GM19240 (cell line): ENCODE measurements at regions not wholly inside any gene's neighbourhood (a gene's known extent, or its start where the extent isn't known, plus 50 kb on each side); places are given as distances from the start of the nearest gene placed in this dataset.
"Not testable (repeated sequence)": the region's sequence is repeated elsewhere in the genome, so short reads cannot be mapped to it uniquely, and the experiment has no call there.

Experiments
- DNase-seq: peaks from one replicate; pipeline ENCODE4 v3.0.0; 2011; ENCODE audit warnings: low spot score; ENCODE audit not compliant: insufficient read length

- no peak for DNase-seq
Measured at GRCh38 chr3:72093992-72094334, 309.0 kb upstream of the PROK2 start.

- no peak for DNase-seq
Measured at GRCh38 chr3:72093270-72093991, 308.5 kb upstream of the PROK2 start.

DNA sequence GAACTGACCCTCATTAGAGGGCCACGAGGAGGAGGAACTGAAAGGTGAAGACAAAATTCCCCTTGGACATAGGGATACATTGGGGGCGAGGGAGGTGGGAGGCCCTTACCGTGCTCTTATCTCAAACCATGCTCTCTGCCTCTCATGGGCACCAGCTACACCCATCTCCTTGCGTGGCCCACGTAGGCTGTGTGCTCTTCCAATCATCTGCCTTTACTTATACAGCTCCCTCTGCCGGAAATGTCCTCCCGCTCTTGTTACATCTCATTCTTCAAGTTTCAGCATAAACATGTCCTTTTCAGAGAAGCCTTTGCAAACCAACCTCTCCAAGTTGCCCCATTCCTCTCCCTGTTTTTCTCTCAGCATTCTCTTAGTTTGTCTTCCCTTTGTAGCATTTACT is 307.8 kb upstream of the PROK2 start:
- DNase-seq, result no peak

- DNase-seq, result no peak
Measured at GRCh38 chr3:72088486-72089025, 303.6 kb upstream of the PROK2 start.

DNA sequence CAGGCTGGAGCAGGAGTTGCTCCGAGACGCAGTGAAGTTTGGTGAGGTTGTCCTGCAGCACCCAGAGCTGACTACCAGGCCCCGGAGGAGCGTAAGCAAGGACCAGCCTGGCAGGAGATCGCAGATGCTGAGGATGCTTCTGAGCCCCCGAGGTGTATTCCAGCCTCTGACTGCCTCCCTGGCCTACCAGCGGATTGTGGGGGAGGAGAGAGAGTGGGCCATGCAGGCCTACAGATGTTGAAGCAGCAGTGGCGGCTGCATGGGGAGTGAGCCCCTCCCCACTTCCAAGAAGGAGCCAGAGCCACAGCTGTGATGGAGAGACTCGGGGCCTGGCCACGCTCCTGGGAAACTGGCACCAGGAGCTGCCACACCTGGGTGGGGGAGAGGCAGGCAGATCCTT is 302.5 kb upstream of the PROK2 start:
- DNase-seq, result no peak

DNA sequence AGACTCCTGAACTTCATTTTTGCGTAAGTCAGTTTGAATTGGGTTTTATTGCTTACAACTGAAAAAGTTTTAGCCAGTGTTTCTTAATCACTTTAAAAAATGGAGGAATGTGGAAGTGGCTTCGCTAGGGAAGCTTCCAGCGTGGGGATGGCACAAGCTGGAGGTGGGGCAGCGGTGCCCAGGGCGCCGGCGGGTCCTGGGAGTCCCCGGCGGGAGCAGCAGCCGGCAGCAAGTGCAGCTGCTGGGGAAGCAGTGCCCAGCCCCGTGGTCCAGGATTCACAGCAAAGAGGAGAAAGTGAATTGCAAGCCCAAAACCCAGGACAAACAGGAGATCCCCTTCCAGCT is 301.8 kb upstream of the PROK2 start:
- DNase-seq, result no peak

DNA sequence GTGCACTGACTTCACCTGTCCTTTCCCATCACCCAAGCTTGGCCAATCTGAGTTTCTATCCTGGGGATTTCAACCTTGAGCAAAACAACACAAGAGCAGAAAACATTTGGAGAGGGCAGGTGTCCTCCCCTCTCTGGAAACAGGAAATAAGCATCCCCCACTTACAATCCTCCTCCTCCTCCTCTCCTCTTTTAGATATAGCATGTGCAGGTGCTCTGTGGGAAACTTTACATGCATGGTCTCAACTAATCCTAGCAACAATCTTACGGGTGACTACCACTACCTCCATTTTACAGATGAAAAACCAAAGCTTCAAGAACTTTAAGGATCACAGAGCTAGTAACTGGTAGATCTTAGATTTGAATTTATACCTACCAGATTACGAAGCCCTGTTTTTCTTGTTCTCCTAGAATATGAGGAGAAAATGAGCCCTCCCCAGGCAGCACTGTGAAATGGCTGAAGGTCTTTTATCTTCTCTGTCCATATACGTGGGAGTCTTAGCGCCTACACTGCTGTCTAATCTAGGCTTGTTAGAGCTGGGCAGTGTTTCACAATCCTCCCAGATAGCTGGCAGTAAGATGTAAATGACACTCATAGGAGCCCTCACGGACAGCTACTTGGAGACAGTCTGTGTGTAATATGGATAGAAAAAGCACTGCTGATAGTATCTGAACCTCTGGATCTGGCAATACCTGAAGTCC is 301.2 kb upstream of the PROK2 start:
- DNase-seq, result no peak

- DNase-seq, result no peak
Measured at GRCh38 chr3:72085036-72085435, 300.1 kb upstream of the PROK2 start.

DNA sequence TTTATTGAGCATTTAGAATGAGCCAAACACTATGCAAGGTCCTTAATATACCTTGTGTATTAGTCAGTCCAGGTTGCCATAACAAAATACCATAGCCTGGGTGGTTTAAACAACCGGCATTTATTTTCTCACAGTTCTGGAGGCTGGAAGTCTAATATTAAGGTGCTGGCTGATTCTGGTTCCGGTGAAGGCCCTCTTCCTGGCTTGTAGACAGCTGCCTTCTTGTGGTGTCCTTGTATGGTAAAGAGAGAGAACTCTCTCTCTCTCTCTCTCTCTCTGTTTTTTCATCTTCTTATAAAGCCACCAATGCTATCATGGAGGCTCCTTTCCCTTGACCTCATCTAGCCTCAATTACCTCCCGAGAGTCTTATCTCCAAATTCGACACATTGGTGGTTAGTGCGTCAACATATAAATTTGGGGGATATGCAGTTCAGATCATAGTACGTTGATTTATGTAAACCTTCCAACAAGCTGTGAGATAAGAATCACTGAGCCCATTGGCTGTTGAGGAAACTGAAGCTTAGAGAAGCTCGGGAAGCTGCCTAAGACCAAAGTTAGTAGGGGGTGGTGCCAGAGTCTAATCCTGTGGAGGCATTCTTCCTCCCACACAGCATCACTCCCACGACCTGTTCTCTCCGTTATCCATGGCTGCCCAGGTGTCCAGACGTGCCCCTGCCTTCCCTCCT is 298.0 kb upstream of the PROK2 start:
- no peak for DNase-seq

GRCh38 chr3:72082186-72082715 is 297.3 kb upstream of the PROK2 start:
- peak; percentile 64 for DNase-seq

DNA sequence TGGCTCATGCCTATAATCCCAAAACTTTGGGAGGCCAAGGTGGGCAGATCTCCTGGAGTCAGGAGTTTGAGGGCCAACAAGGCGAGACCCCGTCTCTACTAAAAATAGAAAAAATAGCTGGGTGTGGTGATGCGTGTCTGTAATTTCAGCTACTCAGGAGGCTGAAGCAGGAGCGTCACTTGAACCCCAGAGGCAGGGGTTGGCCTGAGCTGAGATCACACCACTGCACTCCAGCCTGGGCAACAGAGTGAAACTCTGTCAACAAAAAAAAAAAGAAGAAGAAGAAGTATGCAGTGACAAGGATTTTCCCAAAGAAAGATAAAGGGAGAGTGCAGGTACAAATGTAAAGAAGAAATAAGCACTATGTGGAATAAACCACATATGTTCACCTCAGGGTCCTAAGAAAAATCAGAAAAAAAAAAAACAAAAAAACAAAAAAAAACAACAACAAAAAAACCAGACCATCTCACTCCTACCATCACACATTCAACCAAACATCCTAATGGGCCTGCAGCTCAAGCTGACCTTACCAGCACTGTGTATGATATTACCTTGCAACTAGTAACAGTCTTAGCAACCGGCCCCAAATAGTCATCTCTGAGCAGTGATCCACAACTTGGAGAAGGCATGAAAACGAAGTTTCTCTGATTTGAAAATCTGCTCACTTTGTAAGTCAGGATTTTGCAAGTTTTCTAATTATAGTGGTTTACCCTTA is 296.7 kb upstream of the PROK2 start:
- DNase-seq, result no peak

GRCh38 chr3:72080800-72081199 is 295.9 kb upstream of the PROK2 start:
- no peak for DNase-seq

GRCh38 chr3:72080095-72080494 is 295.1 kb upstream of the PROK2 start:
- no peak for DNase-seq

- DNase-seq, result no peak
Measured at GRCh38 chr3:72079369-72079872, 294.5 kb upstream of the PROK2 start.

DNA sequence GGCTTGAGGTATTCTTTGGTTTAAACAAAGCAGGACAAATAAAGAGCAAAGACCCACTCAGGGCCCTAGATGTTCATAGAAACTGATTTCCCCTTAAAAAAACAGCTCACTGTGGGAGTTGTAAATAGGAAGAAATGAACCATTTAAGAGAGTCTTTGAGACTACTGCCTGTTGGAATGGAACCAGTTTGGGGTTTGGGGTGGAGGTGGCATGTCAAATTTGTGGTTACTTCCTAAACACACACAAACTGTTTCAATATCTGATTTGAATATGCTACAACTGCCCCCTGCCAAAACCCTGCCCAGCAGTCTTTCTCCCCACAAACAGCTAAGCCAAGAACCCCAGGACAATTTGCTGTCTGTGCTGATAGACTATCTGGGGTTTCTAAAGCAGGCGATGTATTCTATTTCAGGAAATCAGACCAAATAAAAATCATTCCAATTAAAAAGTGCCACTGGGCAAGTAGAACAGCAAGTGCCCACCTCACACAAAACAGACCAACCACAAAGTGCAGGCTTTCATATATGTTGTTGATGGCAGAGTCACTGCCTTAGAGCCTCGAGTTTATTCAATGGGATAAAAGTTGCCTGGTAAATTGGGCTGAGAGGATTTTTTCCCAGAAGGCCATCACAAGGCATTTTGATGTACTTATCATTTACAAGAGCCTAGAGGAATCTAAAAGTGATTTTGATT is 293.9 kb upstream of the PROK2 start:
- DNase-seq, result no peak

- no peak for DNase-seq
Measured at GRCh38 chr3:72077473-72078259, 292.7 kb upstream of the PROK2 start.

- not testable (repeated sequence) for DNase-seq
Measured at GRCh38 chr3:72075848-72076247, 290.9 kb upstream of the PROK2 start.

- DNase-seq, result no peak
Measured at GRCh38 chr3:72071624-72072023, 286.7 kb upstream of the PROK2 start.

- no peak for DNase-seq
Measured at GRCh38 chr3:72070005-72070404, 285.1 kb upstream of the PROK2 start.

DNA sequence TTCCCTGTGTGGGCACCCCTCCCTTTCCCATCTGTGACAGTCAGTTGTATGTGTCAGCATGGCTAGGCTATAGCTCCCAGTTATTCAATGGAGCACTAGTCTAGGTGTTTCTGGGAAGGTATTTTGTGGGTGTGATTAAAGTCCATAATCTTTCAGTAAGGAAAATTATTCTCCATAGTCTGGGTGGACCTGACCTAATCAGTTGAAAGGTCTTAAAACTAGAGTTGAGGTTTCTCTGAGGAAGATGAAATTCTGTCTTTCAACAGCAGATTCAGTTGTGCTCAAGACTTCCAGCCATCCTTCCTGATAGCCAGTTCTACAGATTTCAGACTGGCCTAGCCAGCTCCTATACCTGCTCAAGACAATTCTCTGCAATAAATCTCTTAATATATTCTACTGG is 284.6 kb upstream of the PROK2 start:
- no peak for DNase-seq
